Endothelial cell of umbilical vein (primary cell): ENCODE measurements at regions not wholly inside any gene's neighbourhood (a gene's known extent, or its start where the extent isn't known, plus 50 kb on each side); places are given as distances from the start of the nearest gene placed in this dataset.
"Not testable (repeated sequence)": the region's sequence is repeated elsewhere in the genome, so short reads cannot be mapped to it uniquely, and the experiment has no call there.

Experiments
- BruUV-seq: library from RNA; stranded (reverse); fragments of 400-500 nt; replicated peaks from 2 replicates; lab custom pipeline; 2021; lab: Mats Ljungman, UMichigan
- CTCF ChIA-PET: fragments of 300-600, 350-600 bp; sonication (Branson Sonifier 250); formaldehyde crosslinking; loops from one replicate; lab custom pipeline; 2021; ENCODE audit warnings: antibody characterized with exemption, inconsistent platforms; lab: Charles Lee
- POLR2A ChIA-PET: fragments of 300-600, 350-600 bp; sonication (Branson Sonifier 250); formaldehyde crosslinking; loops from one replicate; lab custom pipeline; 2021; ENCODE audit warnings: antibody characterized with exemption, inconsistent platforms; lab: Charles Lee
- DNase-seq: peaks from one replicate; pipeline ENCODE4 v3.0.0-alpha.2; 2011; ENCODE audit warnings: low read depth, low spot score
- FAIRE-seq: peaks from 2 replicates; lab custom pipeline; 2011; peaks lifted over from hg19 to GRCh38; lab: Jason Lieb, UNC
- H2AFZ ChIP-seq: 2 replicates; pipeline ENCODE4 v1.6.0; 2012; ENCODE audit warnings: low read depth, low read length, control low read depth, inconsistent platforms
- H3K27ac ChIP-seq: 2 replicates; pipeline ENCODE4 v1.5.1; 2011; ENCODE audit warnings: low read depth, mild to moderate bottlenecking, control low read depth, low read length, moderate library complexity; ENCODE audit not compliant: insufficient read depth
- H3K27me3 ChIP-seq, 2 experiments: 2 replicates each; pipeline versions ENCODE4 v1.6.0 to v1.6.1; 2011; ENCODE audit warnings: low read length in 2 of 2, mixed read lengths in 1 of 2; ENCODE audit not compliant: control insufficient read depth in 2 of 2, insufficient read depth in 2 of 2
- H3K36me3 ChIP-seq, 2 experiments: 2 replicates in 1 of 2; 3 replicates in 1 of 2; pipeline ENCODE4 v1.5.1; 2011; ENCODE audit warnings: low read length in 2 of 2, mild to moderate bottlenecking in 1 of 2, moderate library complexity in 1 of 2; ENCODE audit not compliant: control insufficient read depth in 2 of 2, insufficient read depth in 2 of 2; ENCODE audit errors: extremely low read depth in 1 of 2
- H3K4me1 ChIP-seq: 3 replicates; pipeline ENCODE4 v1.5.1; 2011; ENCODE audit warnings: mild to moderate bottlenecking, low read length; ENCODE audit not compliant: control insufficient read depth, insufficient read depth; ENCODE audit errors: extremely low read depth
- H3K4me2 ChIP-seq: 2 replicates; pipeline ENCODE4 v1.6.1; 2011; ENCODE audit warnings: low read length, control low read depth, mixed read lengths; ENCODE audit not compliant: insufficient read depth
- H3K4me3 ChIP-seq, 3 experiments: fragments of 200-600 bp in 1 of 3; sonication (generic), shearing (Covaris generic) in 1 of 3; replicated peaks in 1 of 3; 2 replicates each; pipeline ENCODE4 v1.5.1; 2011 to 2016; ENCODE audit warnings: control low read depth in 3 of 3, low read length in 3 of 3, mild to moderate bottlenecking in 2 of 3, inconsistent platforms in 1 of 3, low read depth in 1 of 3, moderate library complexity in 1 of 3; ENCODE audit not compliant: insufficient read depth in 1 of 3
- H3K79me2 ChIP-seq: 2 replicates; pipeline ENCODE4 v1.6.0; 2012; ENCODE audit warnings: low read length, inconsistent platforms; ENCODE audit not compliant: control insufficient read depth, insufficient read depth
- H3K9ac ChIP-seq: replicated peaks from 2 replicates; pipeline ENCODE3; 2011; ENCODE audit warnings: low read length, control low read depth; ENCODE audit not compliant: insufficient read depth; ENCODE audit errors: extremely low read depth
- H3K9me1 ChIP-seq: replicated peaks from 3 replicates; pipeline ENCODE4 v1.6.0; 2011; ENCODE audit warnings: mild to moderate bottlenecking, low read length; ENCODE audit not compliant: control insufficient read depth, insufficient read depth; ENCODE audit errors: extremely low read depth
- H3K9me3 ChIP-seq: replicated peaks from 2 replicates; pipeline ENCODE4 v1.5.1; 2012; ENCODE audit warnings: low read length, inconsistent platforms; ENCODE audit not compliant: control insufficient read depth, insufficient read depth
- H4K20me1 ChIP-seq: replicated peaks from 2 replicates; pipeline ENCODE3; 2011; ENCODE audit warnings: mild to moderate bottlenecking, low read length; ENCODE audit not compliant: control insufficient read depth, insufficient read depth; ENCODE audit errors: extremely low read depth
- EZH2 ChIP-seq: IDR thresholded peaks from 2 replicates; pipeline ENCODE4 v1.6.1; 2012; ENCODE audit warnings: borderline replicate concordance, low read depth, mild to moderate bottlenecking, moderate library complexity, low read length, inconsistent platforms; ENCODE audit not compliant: severe bottlenecking
- FOS ChIP-seq: IDR thresholded peaks from 2 replicates; pipeline ENCODE4 v1.6.1; 2011; ENCODE audit warnings: mild to moderate bottlenecking, low read length, moderate library complexity, borderline replicate concordance; ENCODE audit not compliant: insufficient read depth
- GATA2 ChIP-seq: IDR thresholded peaks from 2 replicates; pipeline ENCODE4 v1.7.0; 2011; ENCODE audit warnings: low read depth, mild to moderate bottlenecking, moderate library complexity, mixed read lengths, low read length; ENCODE audit not compliant: insufficient read length, insufficient read depth
- MAX ChIP-seq: IDR thresholded peaks from 2 replicates; pipeline ENCODE4 v1.6.1; 2011; ENCODE audit not compliant: insufficient read depth, insufficient read length
- MYC ChIP-seq: IDR thresholded peaks from one replicate; pipeline ENCODE4 v1.6.1; 2011; ENCODE audit warnings: mild to moderate bottlenecking, low read depth, low read length
- POLR2A ChIP-seq: IDR thresholded peaks from 2 replicates; pipeline ENCODE4 v1.6.1; 2012; ENCODE audit warnings: low read depth, mild to moderate bottlenecking, control low read depth, low read length
- POLR2AphosphoS5 ChIP-seq: IDR thresholded peaks from 2 replicates; pipeline ENCODE4 v1.6.1; 2012; ENCODE audit warnings: low read depth, mild to moderate bottlenecking, control low read depth, low read length, moderate library complexity; ENCODE audit not compliant: insufficient read depth
- dilution Hi-C: fragments of 300-500 bp; cut with MboI; formaldehyde crosslinking; loops from one replicate; pipeline ENCODE4 v1.15.0; 2019; ENCODE audit warnings: low sequenced_read_pairs; ENCODE audit not compliant: extremely low pct_ligation_motif_present
- intact Hi-C: fragments of 100-400 bp; cut with micrococcal nuclease; formaldehyde crosslinking; loops from one replicate; pipeline ENCODE4 v1.10.0; 2022

- no peak overlapping the region for H3K9ac ChIP-seq
- no peaks in the 10 kb centered on the region for H3K27me3 ChIP-seq
- intact Hi-C loops, result no loop called here
- no peaks in the 10 kb centered on the region for H3K36me3 ChIP-seq
- DNase-seq, result no peak
- H2AFZ ChIP-seq, result no peak overlapping the region
- ChIA-PET CTCF (no interaction called here), POLR2A (no interaction called here)
- no peaks in the 10 kb centered on the region for H3K9me1 ChIP-seq
- no peak overlapping the region for H3K4me3 ChIP-seq
- H3K4me2 ChIP-seq, result no peak overlapping the region
- H3K9me3 ChIP-seq, result no peaks in the 10 kb centered on the region
- H3K79me2 ChIP-seq, result no peaks in the 10 kb centered on the region
- dilution Hi-C loops, result no loop called here
- no peak for FAIRE-seq
- H3K27ac ChIP-seq, result no peak overlapping the region
- no peaks in the 10 kb centered on the region for H3K4me1 ChIP-seq
- BruUV-seq, result no TSS peak
- TF ChIP-seq POLR2AphosphoS5 (no peak), FOS (no peak), EZH2 (no peak), MAX (no peak), MYC (no peak), POLR2A (no peak), GATA2 (no peak)
- H4K20me1 ChIP-seq, result no peaks in the 10 kb centered on the region
Observed at GRCh38 chr2:53600815-53601214, 166.8 kb upstream of the CHAC2 start.

- DNase-seq, H4K20me1 ChIP-seq, H3K79me2 ChIP-seq, H3K9me3 ChIP-seq, H3K36me3 ChIP-seq, H3K27ac ChIP-seq, H3K27me3 ChIP-seq, H3K4me3 ChIP-seq, POLR2A ChIA-PET, H3K9ac ChIP-seq, H3K4me1 ChIP-seq, H3K9me1 ChIP-seq, BruUV-seq, H2AFZ ChIP-seq, intact Hi-C loops, H3K4me2 ChIP-seq, dilution Hi-C loops, FAIRE-seq, CTCF ChIA-PET: not testable (repeated sequence)
Observed at GRCh38 chr2:53586733-53587612, 180.6 kb upstream of the CHAC2 start.
